Lower lobe of right lung (tissue), 2 donors: ENCODE measurements at regions not wholly inside any gene's neighbourhood (a gene's known extent, or its start where the extent isn't known, plus 50 kb on each side); places are given as distances from the start of the nearest gene placed in this dataset.

Experiments used
- ATAC-seq, 2 donors: fragments of 200-7000 bp; cut with Tn5 transposase; one replicate each; pipeline ENCODE4 v1.9.1; 2020 to 2022; ENCODE audit warnings: mild to moderate bottlenecking in 2 of 2, moderate library complexity in 2 of 2
- DNase-seq: peaks from one replicate; pipeline ENCODE4 v3.0.0-alpha.2; 2020
- H3K27ac ChIP-seq: fragments of 200-600 bp; one replicate; pipeline ENCODE4 v1.8.0; 2022
- H3K27me3 ChIP-seq: fragments of 200-600 bp; one replicate; pipeline ENCODE4 v1.8.0; 2022; ENCODE audit warnings: low read depth
- H3K36me3 ChIP-seq: fragments of 200-600 bp; one replicate; pipeline ENCODE4 v1.8.0; 2022; ENCODE audit warnings: mild to moderate bottlenecking
- H3K4me1 ChIP-seq: fragments of 200-600 bp; one replicate; pipeline ENCODE4 v1.8.0; 2022
- H3K4me3 ChIP-seq: fragments of 200-600 bp; one replicate; pipeline ENCODE4 v1.8.0; 2022; ENCODE audit warnings: mild to moderate bottlenecking
- H3K9me3 ChIP-seq: fragments of 200-600 bp; one replicate; pipeline ENCODE4 v1.8.0; 2022
- intact Hi-C: fragments of 100-400 bp; cut with DNase I; formaldehyde crosslinking; loops from one replicate; pipeline ENCODE4 v1.11.0; 2022
- TF ChIP-seq, protein P1 (sequence below): fragments of 200-600 bp; IDR thresholded peaks from one replicate; pipeline ENCODE4 v1.8.0; 2022; ENCODE audit warnings: antibody characterized with exemption, mild to moderate bottlenecking
- donor health status: DM: no; HTN: yes; CAD: no; lungs with severe emphysema.

DNA sequence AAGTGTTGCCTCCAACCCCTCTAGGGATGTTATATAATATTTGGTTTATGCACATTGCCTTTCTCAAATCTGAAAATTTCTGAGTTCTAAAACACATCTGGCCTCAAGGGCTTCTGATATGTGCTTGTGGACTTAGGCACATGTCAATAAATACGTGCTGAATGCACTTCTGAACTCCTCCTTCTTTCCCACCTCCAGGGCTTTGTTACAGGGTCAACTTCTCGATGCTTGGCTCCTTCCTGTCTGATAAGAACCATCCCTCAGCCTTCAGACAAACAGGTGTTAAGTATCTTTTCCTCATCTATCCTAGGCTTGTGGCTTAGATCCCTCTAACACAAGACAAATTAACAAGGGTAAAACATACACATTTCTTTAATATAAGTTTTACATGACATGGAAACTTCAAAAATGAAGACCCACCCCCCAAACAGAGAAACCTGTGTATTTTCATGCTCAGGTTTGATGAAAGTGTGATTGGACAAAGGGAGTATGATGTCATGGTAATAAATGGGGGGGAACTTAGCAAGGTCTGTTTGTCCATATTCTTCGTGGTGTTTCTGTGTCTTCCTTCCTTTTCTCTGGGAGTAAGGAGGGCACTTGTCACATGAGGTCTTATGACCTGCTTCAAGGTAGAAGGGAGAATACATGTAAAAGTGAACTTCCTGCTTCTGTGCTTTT lies 326.9 kb downstream of the CD83 start:
- ATAC-seq (no peak), DNase-seq (no peak)
- no peaks in the 10 kb centered on the region for H3K9me3 ChIP-seq
- no peaks in the 10 kb centered on the region for H3K27me3 ChIP-seq
- no peak overlapping the region for H3K4me3 ChIP-seq
- H3K36me3 ChIP-seq = no peaks in the 10 kb centered on the region
- TF ChIP-seq, protein P1, sequence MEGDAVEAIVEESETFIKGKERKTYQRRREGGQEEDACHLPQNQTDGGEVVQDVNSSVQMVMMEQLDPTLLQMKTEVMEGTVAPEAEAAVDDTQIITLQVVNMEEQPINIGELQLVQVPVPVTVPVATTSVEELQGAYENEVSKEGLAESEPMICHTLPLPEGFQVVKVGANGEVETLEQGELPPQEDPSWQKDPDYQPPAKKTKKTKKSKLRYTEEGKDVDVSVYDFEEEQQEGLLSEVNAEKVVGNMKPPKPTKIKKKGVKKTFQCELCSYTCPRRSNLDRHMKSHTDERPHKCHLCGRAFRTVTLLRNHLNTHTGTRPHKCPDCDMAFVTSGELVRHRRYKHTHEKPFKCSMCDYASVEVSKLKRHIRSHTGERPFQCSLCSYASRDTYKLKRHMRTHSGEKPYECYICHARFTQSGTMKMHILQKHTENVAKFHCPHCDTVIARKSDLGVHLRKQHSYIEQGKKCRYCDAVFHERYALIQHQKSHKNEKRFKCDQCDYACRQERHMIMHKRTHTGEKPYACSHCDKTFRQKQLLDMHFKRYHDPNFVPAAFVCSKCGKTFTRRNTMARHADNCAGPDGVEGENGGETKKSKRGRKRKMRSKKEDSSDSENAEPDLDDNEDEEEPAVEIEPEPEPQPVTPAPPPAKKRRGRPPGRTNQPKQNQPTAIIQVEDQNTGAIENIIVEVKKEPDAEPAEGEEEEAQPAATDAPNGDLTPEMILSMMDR = no peak
- no peak overlapping the region for H3K27ac ChIP-seq
- intact Hi-C loops = no loop called here
- H3K4me1 ChIP-seq = no peaks in the 10 kb centered on the region

DNA sequence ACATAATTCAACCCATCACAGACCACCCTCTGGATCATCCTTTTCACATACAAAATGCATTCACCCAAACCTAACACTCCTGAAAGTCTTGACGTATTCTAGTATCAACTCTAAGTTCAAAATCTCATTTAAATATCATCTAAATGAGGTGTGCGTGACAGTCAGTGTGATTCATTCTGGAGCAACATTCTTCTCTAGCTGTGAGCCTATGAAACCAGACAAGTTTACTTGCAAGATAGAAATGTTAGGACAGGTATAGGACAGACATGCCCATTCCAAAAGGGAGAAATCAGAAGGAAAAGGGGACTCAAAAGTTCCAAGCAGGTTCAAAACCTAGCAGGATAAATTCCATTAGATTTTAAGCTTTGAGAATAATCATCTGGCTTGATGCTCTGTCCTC lies 329.7 kb downstream of the CD83 start:
- TF ChIP-seq, protein P1 = no peak
- H3K27ac ChIP-seq = no peak overlapping the region
- intact Hi-C loops = no loop called here
- DNase-seq (no peak), ATAC-seq (no peak)
- no peaks in the 10 kb centered on the region for H3K9me3 ChIP-seq
- H3K4me3 ChIP-seq = no peak overlapping the region
- H3K36me3 ChIP-seq = no peaks in the 10 kb centered on the region
- no peaks in the 10 kb centered on the region for H3K27me3 ChIP-seq
- no peaks in the 10 kb centered on the region for H3K4me1 ChIP-seq

DNA sequence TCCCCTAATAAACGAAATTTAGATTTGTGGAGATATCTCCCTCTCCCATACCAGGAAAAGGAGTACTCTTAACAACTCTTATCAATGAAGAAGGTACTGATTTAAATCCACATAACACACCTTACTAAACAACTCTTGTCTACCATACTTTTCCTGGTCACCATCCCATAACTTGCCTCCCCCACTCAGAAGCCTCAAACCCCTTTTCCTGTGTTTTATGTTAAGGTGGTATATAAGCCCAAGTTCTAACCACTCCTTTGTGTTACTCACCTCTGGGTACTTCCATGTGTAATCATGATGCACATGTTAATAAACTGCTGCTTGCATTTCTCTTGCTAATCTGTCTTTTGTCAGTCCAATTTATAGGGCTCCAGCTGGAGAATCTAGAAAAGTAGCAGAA lies 330.7 kb downstream of the CD83 start:
- Histone ChIP-seq H3K4me3 (no peak overlapping the region), H3K36me3 (no peaks in the 10 kb centered on the region), H3K4me1 (no peaks in the 10 kb centered on the region), H3K27me3 (no peaks in the 10 kb centered on the region), H3K27ac (no peak overlapping the region), H3K9me3 (no peaks in the 10 kb centered on the region)
- DNase-seq (no peak), ATAC-seq (no peak)
- TF ChIP-seq, protein P1 = no peak
- intact Hi-C loops = no loop called here

DNA sequence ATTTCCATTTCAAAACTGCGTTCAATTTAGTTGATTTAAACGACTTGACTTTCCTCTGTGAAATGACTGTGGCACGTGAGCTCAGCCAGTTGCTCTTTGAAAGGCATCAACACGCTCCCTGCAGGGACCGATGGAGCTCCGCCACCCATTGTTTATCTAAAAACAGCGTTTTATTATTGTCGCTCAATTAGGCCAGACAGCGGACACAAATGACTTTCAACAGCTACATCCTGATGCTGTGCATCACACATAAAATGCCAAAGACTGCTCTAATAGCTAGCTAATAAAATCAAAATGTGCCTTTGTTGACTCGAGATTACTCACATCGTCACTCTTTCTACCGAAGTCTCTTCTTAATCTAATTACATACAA lies 332.5 kb downstream of the CD83 start:
- intact Hi-C loops = no loop called here
- H3K4me3 ChIP-seq = no peak overlapping the region
- H3K27ac ChIP-seq = no peak overlapping the region
- ATAC-seq (no peak), DNase-seq (no peak)
- TF ChIP-seq, protein P1 = no peak
- H3K36me3 ChIP-seq = no peaks in the 10 kb centered on the region
- no peaks in the 10 kb centered on the region for H3K9me3 ChIP-seq
- H3K27me3 ChIP-seq = no peaks in the 10 kb centered on the region
- no peaks in the 10 kb centered on the region for H3K4me1 ChIP-seq

DNA sequence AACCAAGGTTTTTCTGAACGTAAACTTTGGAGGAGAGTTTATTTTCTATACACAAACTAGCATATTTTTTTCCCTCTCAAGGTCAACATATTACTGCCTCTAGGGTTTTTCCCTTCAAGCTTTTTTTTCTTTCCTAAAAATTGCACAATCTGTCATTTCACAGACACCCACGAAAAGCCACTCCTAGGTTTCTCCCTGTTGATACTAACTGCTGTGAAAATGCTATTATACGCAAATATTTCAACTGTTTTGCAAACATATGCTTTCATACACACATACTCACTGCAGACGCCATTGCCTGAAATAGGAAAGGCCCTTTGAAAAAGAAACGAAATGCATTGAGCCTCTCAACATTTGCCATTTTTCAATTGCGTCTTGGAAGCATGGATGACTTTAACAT lies 333.0 kb downstream of the CD83 start:
- H3K36me3 ChIP-seq = no peaks in the 10 kb centered on the region
- no peak for DNase-seq
- intact Hi-C loops = no loop called here

More for the DNA sequence above, 333.0 kb downstream of the CD83 start:
- H3K4me3 ChIP-seq = no peak overlapping the region
- no peaks in the 10 kb centered on the region for H3K27me3 ChIP-seq
- H3K27ac ChIP-seq = no peak overlapping the region
- no peak for ATAC-seq
- H3K9me3 ChIP-seq = no peaks in the 10 kb centered on the region
- H3K4me1 ChIP-seq = no peaks in the 10 kb centered on the region
- TF ChIP-seq, protein P1 = no peak
